ENCODE measurements at regions not wholly inside any gene's neighbourhood (a gene's known extent, or its start where the extent isn't known, plus 50 kb on each side); places are given as distances from the start of the nearest gene placed in this dataset.
"Not testable (repeated sequence)": the region's sequence is repeated elsewhere in the genome, so short reads cannot be mapped to it uniquely, and the experiment has no call there.

DNA sequence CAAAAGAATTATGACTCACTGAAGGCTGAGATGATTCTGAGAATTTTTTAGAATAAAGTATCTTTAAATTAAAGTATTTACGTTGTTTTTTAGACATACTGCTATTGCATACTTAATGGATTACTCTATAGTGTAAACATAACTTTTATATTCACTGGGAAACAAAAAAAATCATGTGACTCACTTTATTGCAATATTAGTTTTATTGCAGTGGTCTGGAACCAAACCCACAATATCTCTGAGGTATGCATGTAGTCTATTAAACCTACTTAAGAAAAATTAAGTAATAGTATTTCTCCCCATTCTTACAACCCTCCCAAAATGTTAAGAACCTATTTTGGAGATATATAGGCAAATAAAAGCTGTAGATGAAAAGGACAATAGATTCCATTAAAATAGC is 142.9 kb upstream of the ZNF521 start:
- Histone ChIP-seq H3K27ac (ENCODE audit: low read depth in 2 of 2, low read length in 2 of 2) (no peak overlapping the region), H3K4me3 (ENCODE audit: low read length in 2 of 2) (no peak overlapping the region), H3K27me3 (ENCODE audit: control insufficient read depth in 2 of 2, insufficient read depth in 2 of 2, low read length in 2 of 2) (no peaks in the 10 kb centered on the region), H3K9ac (ENCODE audit: low read depth in 1 of 2, low read length in 2 of 2) (no peak overlapping the region), H3K9me3 (ENCODE audit: control insufficient read depth in 2 of 2, low read length in 2 of 2) (no peaks in the 10 kb centered on the region), H3K4me1 (ENCODE audit: control insufficient read depth in 2 of 2, insufficient read depth in 2 of 2, low read length in 2 of 2) (no peaks in the 10 kb centered on the region), H3K36me3 (ENCODE audit: control insufficient read depth in 2 of 2, insufficient read depth in 2 of 2, low read length in 2 of 2) (no peaks in the 10 kb centered on the region)

DNA sequence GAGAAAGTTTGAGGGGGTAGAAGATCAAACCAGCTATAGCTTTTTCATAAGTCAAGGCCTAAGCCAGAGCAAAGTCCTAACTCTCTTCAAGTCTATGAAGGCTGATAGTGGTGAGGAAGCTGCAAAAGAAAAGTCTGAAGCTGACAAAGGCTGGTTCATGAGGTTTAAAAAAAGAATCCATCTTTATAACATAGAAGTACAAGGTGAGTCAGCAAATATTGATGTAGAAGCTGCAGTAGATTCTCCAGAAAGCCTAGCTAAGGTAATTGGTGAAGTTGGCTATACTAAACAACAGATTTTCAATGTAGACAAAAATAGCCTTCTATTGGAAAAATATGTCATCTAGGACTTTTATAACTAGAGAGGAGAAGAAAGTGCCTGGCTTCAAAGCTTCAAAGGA is 141.4 kb upstream of the ZNF521 start:
- Histone ChIP-seq H3K9ac (ENCODE audit: low read depth in 1 of 2, low read length in 2 of 2) (no peak overlapping the region), H3K36me3 (ENCODE audit: control insufficient read depth in 2 of 2, insufficient read depth in 2 of 2, low read length in 2 of 2) (no peaks in the 10 kb centered on the region), H3K9me3 (ENCODE audit: control insufficient read depth in 2 of 2, low read length in 2 of 2) (no peaks in the 10 kb centered on the region), H3K4me1 (ENCODE audit: control insufficient read depth in 2 of 2, insufficient read depth in 2 of 2, low read length in 2 of 2) (no peaks in the 10 kb centered on the region), H3K4me3 (ENCODE audit: low read length in 2 of 2) (no peak overlapping the region), H3K27ac (ENCODE audit: low read depth in 2 of 2, low read length in 2 of 2) (no peak overlapping the region), H3K27me3 (ENCODE audit: control insufficient read depth in 2 of 2, insufficient read depth in 2 of 2, low read length in 2 of 2) (no peaks in the 10 kb centered on the region)

DNA sequence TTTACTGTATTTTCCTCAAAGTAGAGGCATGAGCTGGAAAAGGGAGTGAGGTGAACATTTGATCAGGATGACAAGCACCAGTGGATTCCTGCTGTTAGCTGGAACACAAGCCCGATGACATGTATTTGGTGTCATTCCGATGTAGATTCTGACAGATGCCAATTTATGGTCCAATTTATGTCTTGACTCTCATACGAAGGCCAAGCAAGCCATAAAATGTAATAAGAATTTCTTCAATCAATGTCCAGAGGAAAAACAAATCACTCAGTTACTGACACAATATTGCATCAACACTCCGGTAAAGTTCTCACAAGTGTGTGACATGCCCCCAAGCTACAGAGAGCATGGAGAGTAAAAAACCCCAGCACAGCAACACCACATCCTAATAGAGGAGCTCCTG is 138.3 kb upstream of the ZNF521 start:
- Histone ChIP-seq H3K27ac (ENCODE audit: low read depth in 2 of 2, low read length in 2 of 2) (no peak overlapping the region), H3K4me1 (ENCODE audit: control insufficient read depth in 2 of 2, insufficient read depth in 2 of 2, low read length in 2 of 2) (no peaks in the 10 kb centered on the region), H3K36me3 (ENCODE audit: control insufficient read depth in 2 of 2, insufficient read depth in 2 of 2, low read length in 2 of 2) (no peaks in the 10 kb centered on the region), H3K9me3 (ENCODE audit: control insufficient read depth in 2 of 2, low read length in 2 of 2) (no peaks in the 10 kb centered on the region), H3K9ac (ENCODE audit: low read depth in 1 of 2, low read length in 2 of 2) (no peak overlapping the region), H3K4me3 (ENCODE audit: low read length in 2 of 2) (no peak overlapping the region), H3K27me3 (ENCODE audit: control insufficient read depth in 2 of 2, insufficient read depth in 2 of 2, low read length in 2 of 2) (no peaks in the 10 kb centered on the region)

DNA sequence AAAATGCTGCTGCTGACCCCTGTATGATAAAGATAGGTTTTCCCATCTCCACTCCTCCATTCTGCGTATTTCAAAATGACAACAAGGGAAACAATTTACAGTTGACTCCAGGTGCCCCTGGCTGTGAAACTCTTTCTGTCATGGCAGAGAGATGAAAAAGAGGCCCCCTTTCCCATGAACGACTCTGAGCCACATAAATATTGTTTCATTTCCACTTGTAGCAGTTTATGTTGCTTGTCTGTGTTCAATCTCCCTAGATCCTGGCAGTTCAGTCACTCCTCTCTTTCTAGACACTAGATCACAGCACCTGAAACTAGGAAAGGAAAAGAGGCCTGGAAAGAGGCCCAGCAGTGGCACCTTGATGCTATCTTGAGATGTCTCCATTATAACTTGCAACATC is 121.0 kb upstream of the ZNF521 start:
- H3K36me3 ChIP-seq (ENCODE audit: control insufficient read depth in 2 of 2, insufficient read depth in 2 of 2, low read length in 2 of 2), result no peaks in the 10 kb centered on the region
- no peak overlapping the region for H3K9ac ChIP-seq (ENCODE audit: low read depth in 1 of 2, low read length in 2 of 2)
- H3K4me3 ChIP-seq (ENCODE audit: low read length in 2 of 2), result no peak overlapping the region
- H3K27ac ChIP-seq (ENCODE audit: low read depth in 2 of 2, low read length in 2 of 2), result no peak overlapping the region
- no peaks in the 10 kb centered on the region for H3K4me1 ChIP-seq (ENCODE audit: control insufficient read depth in 2 of 2, insufficient read depth in 2 of 2, low read length in 2 of 2)
- no peaks in the 10 kb centered on the region for H3K9me3 ChIP-seq (ENCODE audit: control insufficient read depth in 2 of 2, low read length in 2 of 2)
- no peaks in the 10 kb centered on the region for H3K27me3 ChIP-seq (ENCODE audit: control insufficient read depth in 2 of 2, insufficient read depth in 2 of 2, low read length in 2 of 2)

DNA sequence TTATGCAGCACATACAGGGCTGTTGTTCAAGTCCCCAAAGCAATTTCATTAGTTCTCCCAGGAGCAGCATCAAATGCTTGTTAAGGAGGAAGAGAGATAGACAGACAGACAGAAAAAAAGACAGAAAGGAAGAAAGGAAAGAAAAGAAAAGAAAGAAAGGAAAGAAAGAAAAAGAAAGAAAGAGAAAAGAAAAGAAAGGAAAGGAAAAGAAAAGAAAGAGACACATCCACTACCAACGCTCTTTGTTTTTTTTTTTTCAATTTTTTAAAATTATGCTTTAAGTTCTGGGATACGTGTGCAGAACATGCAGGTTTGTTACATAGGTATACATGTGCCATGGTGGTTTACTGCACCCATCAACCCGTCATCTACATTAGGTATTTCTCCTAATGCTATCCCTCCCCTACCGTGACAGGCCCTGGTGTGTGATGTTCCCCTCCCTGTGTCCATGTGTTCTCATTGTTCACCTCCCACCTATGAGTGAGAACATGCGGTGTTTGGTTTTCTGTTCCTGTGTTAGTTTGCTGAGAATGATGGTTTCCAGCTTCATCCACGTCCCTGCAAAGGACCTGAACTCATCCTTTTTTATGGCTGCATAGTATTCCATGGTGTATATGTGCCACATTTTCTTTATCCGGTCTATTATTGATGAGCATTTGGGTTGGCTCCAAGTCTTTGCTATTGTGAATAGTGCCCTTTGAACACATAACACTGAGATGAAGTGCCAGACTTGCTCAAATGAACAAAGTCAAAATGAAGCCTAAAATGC is 119.0 kb upstream of the ZNF521 start:
- not testable (repeated sequence) for H3K4me3 ChIP-seq (ENCODE audit: low read length in 2 of 2); H3K36me3 ChIP-seq (ENCODE audit: control insufficient read depth in 2 of 2, insufficient read depth in 2 of 2, low read length in 2 of 2); H3K27ac ChIP-seq (ENCODE audit: low read depth in 2 of 2, low read length in 2 of 2); H3K9ac ChIP-seq (ENCODE audit: low read depth in 1 of 2, low read length in 2 of 2); H3K9me3 ChIP-seq (ENCODE audit: control insufficient read depth in 2 of 2, low read length in 2 of 2); H3K27me3 ChIP-seq (ENCODE audit: control insufficient read depth in 2 of 2, insufficient read depth in 2 of 2, low read length in 2 of 2); H3K4me1 ChIP-seq (ENCODE audit: control insufficient read depth in 2 of 2, insufficient read depth in 2 of 2, low read length in 2 of 2)

DNA sequence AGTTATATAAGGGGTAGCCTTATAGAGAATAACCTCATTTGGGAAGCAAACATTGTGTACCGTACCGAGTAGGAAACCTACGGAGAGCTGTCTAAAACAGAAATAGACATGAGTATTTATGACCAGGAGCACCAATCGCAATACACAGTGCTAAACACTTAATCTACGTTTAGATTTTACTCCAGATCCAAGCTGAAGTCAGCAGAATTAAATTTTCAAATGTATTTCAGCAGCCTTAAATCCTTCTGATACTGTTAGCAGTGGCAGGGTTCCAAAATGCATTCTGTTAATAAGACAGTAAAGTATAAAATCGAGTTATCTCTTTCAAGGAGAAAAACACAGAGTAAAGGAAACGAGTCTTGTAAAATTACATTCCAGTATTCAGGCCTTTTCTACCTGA is 118.1 kb upstream of the ZNF521 start:
- Histone ChIP-seq H3K36me3 (ENCODE audit: control insufficient read depth in 2 of 2, insufficient read depth in 2 of 2, low read length in 2 of 2) (no peaks in the 10 kb centered on the region), H3K9me3 (ENCODE audit: control insufficient read depth in 2 of 2, low read length in 2 of 2) (no peaks in the 10 kb centered on the region), H3K4me3 (ENCODE audit: low read length in 2 of 2) (no peak overlapping the region), H3K4me1 (ENCODE audit: control insufficient read depth in 2 of 2, insufficient read depth in 2 of 2, low read length in 2 of 2) (no peaks in the 10 kb centered on the region), H3K9ac (ENCODE audit: low read depth in 1 of 2, low read length in 2 of 2) (no peak overlapping the region), H3K27ac (ENCODE audit: low read depth in 2 of 2, low read length in 2 of 2) (no peak overlapping the region), H3K27me3 (ENCODE audit: control insufficient read depth in 2 of 2, insufficient read depth in 2 of 2, low read length in 2 of 2) (no peaks in the 10 kb centered on the region)

DNA sequence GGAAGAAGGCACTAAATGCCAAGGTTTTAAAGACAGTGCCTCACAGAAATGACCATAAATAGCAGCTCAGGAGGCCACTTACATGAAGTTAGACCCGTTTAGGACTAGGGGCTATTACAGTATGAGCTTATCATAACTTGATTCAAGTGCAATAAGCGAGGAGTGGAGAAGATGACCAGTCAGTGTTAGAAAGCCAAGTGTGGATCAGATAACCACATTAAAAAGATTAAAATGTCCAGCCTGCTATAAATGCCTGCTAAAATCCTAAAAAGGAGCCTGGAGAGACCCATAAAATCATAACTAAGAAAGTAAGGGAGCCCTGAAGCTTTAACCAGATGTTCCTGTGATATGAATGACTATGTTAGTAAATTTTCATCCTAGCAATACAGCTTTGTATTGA is 117.5 kb upstream of the ZNF521 start:
- H3K4me1 ChIP-seq (ENCODE audit: control insufficient read depth in 2 of 2, insufficient read depth in 2 of 2, low read length in 2 of 2), result no peaks in the 10 kb centered on the region
- H3K36me3 ChIP-seq (ENCODE audit: control insufficient read depth in 2 of 2, insufficient read depth in 2 of 2, low read length in 2 of 2), result no peaks in the 10 kb centered on the region

DNA sequence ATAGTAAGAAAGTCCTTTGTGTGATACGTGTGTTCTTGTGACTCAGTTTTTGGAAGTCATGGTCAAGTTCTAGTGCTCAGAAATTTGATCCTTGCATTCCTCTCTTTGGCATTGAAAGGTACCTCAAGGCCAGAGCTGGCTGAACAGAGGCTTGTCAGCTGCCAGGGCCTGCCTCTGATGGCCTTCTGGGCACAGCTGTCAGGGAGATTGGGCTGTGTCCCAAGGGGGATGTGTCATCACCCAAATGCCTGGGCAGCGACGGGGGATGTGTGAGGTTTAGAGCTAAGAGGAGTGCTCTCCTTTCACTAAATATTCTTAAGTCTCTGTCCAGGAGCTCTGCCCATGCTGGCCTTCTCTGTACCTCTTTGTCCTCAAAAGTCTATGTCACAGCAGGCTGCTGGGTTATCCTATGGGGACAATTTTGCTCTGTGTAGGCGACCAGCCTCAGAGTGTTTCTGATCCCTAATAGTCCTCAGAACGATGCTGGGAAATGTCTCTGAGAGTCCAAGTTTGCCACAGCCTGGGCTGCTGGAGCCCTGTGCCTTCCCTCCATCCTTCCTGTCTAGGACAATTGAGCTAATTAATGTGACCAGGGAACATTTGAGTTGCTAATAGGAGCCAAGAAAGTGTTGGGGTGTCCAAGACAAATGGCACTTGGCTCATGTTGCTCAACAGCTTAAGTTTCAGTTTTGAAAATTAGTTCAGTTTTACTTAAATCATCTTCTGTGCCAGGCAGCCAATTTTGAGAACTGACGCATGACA is 115.4 kb upstream of the ZNF521 start:
- Histone ChIP-seq H3K27me3 (ENCODE audit: control insufficient read depth in 2 of 2, insufficient read depth in 2 of 2, low read length in 2 of 2) (no peaks in the 10 kb centered on the region), H3K9ac (ENCODE audit: low read depth in 1 of 2, low read length in 2 of 2) (no peak overlapping the region), H3K36me3 (ENCODE audit: control insufficient read depth in 2 of 2, insufficient read depth in 2 of 2, low read length in 2 of 2) (no peaks in the 10 kb centered on the region), H3K4me1 (ENCODE audit: control insufficient read depth in 2 of 2, insufficient read depth in 2 of 2, low read length in 2 of 2) (no peaks in the 10 kb centered on the region), H3K4me3 (ENCODE audit: low read length in 2 of 2) (no peak overlapping the region), H3K27ac (ENCODE audit: low read depth in 2 of 2, low read length in 2 of 2) (no peak overlapping the region), H3K9me3 (ENCODE audit: control insufficient read depth in 2 of 2, low read length in 2 of 2) (no peaks in the 10 kb centered on the region)

More for the DNA sequence above, 117.5 kb upstream of the ZNF521 start:
- Histone ChIP-seq H3K9me3 (ENCODE audit: control insufficient read depth in 2 of 2, low read length in 2 of 2) (no peaks in the 10 kb centered on the region), H3K27me3 (ENCODE audit: control insufficient read depth in 2 of 2, insufficient read depth in 2 of 2, low read length in 2 of 2) (no peaks in the 10 kb centered on the region), H3K4me3 (ENCODE audit: low read length in 2 of 2) (no peak overlapping the region), H3K27ac (ENCODE audit: low read depth in 2 of 2, low read length in 2 of 2) (no peak overlapping the region), H3K9ac (ENCODE audit: low read depth in 1 of 2, low read length in 2 of 2) (no peak overlapping the region)

DNA sequence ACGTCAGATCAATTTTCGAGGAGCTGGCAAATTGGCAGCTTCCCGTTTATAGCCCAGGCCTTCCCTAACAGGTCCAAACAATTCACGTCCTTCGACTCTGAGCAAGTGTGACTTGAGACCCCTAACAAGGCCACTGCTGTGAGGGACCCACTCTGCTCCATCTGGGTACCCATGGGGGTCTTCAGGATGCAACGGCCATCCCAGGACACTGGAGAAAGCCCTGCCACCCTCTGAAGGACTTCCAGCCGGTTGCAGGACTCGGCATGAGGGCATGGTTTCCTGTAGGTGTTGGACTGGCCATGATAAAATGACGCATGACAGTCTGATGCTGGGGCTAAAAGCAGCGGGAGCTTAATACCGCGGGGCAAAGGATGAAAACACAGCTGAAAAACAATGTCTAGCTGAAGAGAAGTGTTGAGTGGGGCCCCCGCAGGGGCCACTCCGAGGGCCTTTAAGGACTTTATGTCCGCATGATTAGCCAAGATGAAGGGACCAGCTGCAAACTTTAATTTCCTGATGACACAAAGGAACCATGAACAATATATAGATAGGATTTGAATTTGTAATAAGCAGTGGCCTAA is 113.3 kb upstream of the ZNF521 start:
- no peak overlapping the region for H3K4me3 ChIP-seq (ENCODE audit: low read length in 2 of 2)
- H3K27me3 ChIP-seq (ENCODE audit: control insufficient read depth in 2 of 2, insufficient read depth in 2 of 2, low read length in 2 of 2), result no peaks in the 10 kb centered on the region
- H3K27ac ChIP-seq (ENCODE audit: low read depth in 2 of 2, low read length in 2 of 2), result no peak overlapping the region
- H3K4me1 ChIP-seq (ENCODE audit: control insufficient read depth in 2 of 2, insufficient read depth in 2 of 2, low read length in 2 of 2), result no peaks in the 10 kb centered on the region
- H3K9me3 ChIP-seq (ENCODE audit: control insufficient read depth in 2 of 2, low read length in 2 of 2), result no peaks in the 10 kb centered on the region
- no peaks in the 10 kb centered on the region for H3K36me3 ChIP-seq (ENCODE audit: control insufficient read depth in 2 of 2, insufficient read depth in 2 of 2, low read length in 2 of 2)
- no peak overlapping the region for H3K9ac ChIP-seq (ENCODE audit: low read depth in 1 of 2, low read length in 2 of 2)

DNA sequence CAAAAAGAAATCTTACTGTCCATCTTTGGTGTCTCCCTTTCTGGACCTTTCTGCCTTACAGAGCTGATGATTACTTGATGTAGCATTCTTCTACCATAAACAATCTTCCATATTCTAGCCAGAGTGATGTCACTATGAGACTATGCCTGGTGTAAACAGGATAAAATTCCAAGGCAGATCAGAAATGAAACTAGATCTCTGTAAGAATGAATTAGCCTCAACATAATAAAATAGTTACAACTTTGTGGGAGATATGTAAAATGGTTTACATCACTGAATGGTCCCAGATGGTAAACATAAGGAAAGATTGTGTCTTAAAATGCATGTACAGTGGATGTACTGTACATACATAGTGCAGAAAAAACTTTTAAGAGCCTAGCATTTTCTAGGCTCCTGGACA is 112.3 kb upstream of the ZNF521 start:
- no peaks in the 10 kb centered on the region for H3K4me1 ChIP-seq (ENCODE audit: control insufficient read depth in 2 of 2, insufficient read depth in 2 of 2, low read length in 2 of 2)
- no peaks in the 10 kb centered on the region for H3K36me3 ChIP-seq (ENCODE audit: control insufficient read depth in 2 of 2, insufficient read depth in 2 of 2, low read length in 2 of 2)
- no peak overlapping the region for H3K9ac ChIP-seq (ENCODE audit: low read depth in 1 of 2, low read length in 2 of 2)
- no peak overlapping the region for H3K4me3 ChIP-seq (ENCODE audit: low read length in 2 of 2)
- no peak overlapping the region for H3K27ac ChIP-seq (ENCODE audit: low read depth in 2 of 2, low read length in 2 of 2)
- H3K9me3 ChIP-seq (ENCODE audit: control insufficient read depth in 2 of 2, low read length in 2 of 2), result no peaks in the 10 kb centered on the region
- H3K27me3 ChIP-seq (ENCODE audit: control insufficient read depth in 2 of 2, insufficient read depth in 2 of 2, low read length in 2 of 2), result no peaks in the 10 kb centered on the region
